Lower lobe of right lung (tissue), 2 donors: ENCODE measurements at regions not wholly inside any gene's neighbourhood (a gene's known extent, or its start where the extent isn't known, plus 50 kb on each side); places are given as distances from the start of the nearest gene placed in this dataset.

ENCODE experiments used
- ATAC-seq, 2 donors: fragments of 200-7000 bp; cut with Tn5 transposase; one replicate each; pipeline ENCODE4 v1.9.1; 2020 to 2022; ENCODE audit warnings: mild to moderate bottlenecking in 2 of 2, moderate library complexity in 2 of 2
- DNase-seq: peaks from one replicate; pipeline ENCODE4 v3.0.0-alpha.2; 2020
- H3K27ac ChIP-seq: fragments of 200-600 bp; one replicate; pipeline ENCODE4 v1.8.0; 2022
- H3K27me3 ChIP-seq: fragments of 200-600 bp; one replicate; pipeline ENCODE4 v1.8.0; 2022; ENCODE audit warnings: low read depth
- H3K36me3 ChIP-seq: fragments of 200-600 bp; one replicate; pipeline ENCODE4 v1.8.0; 2022; ENCODE audit warnings: mild to moderate bottlenecking
- H3K4me1 ChIP-seq: fragments of 200-600 bp; one replicate; pipeline ENCODE4 v1.8.0; 2022
- H3K4me3 ChIP-seq: fragments of 200-600 bp; one replicate; pipeline ENCODE4 v1.8.0; 2022; ENCODE audit warnings: mild to moderate bottlenecking
- H3K9me3 ChIP-seq: fragments of 200-600 bp; one replicate; pipeline ENCODE4 v1.8.0; 2022
- intact Hi-C: fragments of 100-400 bp; cut with DNase I; formaldehyde crosslinking; loops from one replicate; pipeline ENCODE4 v1.11.0; 2022
- TF ChIP-seq, protein P1 (sequence below): fragments of 200-600 bp; IDR thresholded peaks from one replicate; pipeline ENCODE4 v1.8.0; 2022; ENCODE audit warnings: antibody characterized with exemption, mild to moderate bottlenecking
- donor health status: DM: no; HTN: yes; CAD: no; lungs with severe emphysema.

DNA sequence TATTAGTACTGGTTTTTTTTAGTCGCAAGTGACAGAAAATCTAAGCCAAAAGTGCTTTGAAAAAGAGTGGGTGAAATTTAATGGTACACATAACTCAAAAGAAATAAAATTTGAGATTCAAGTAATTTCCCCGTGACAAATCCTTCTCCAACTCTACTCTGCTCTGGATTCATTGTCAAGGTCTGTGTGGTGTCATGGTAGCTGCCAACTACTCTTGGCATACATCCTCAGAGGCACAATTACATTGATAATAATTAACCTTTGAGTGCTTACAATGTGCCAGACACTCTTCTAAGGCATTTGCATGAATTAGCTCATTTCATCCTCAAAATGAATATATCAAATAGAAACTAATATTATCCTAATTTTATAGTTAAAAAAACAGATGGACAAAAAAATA is 1153.9 kb upstream of the NCAM2 start:
- Histone ChIP-seq H3K4me1 (no peaks in the 10 kb centered on the region), H3K36me3 (no peaks in the 10 kb centered on the region), H3K27ac (no peak overlapping the region), H3K27me3 (no peaks in the 10 kb centered on the region), H3K4me3 (no peak overlapping the region), H3K9me3 (no peaks in the 10 kb centered on the region)
- DNase-seq = no peak
- intact Hi-C loops = no loop called here
- TF ChIP-seq, protein P1, sequence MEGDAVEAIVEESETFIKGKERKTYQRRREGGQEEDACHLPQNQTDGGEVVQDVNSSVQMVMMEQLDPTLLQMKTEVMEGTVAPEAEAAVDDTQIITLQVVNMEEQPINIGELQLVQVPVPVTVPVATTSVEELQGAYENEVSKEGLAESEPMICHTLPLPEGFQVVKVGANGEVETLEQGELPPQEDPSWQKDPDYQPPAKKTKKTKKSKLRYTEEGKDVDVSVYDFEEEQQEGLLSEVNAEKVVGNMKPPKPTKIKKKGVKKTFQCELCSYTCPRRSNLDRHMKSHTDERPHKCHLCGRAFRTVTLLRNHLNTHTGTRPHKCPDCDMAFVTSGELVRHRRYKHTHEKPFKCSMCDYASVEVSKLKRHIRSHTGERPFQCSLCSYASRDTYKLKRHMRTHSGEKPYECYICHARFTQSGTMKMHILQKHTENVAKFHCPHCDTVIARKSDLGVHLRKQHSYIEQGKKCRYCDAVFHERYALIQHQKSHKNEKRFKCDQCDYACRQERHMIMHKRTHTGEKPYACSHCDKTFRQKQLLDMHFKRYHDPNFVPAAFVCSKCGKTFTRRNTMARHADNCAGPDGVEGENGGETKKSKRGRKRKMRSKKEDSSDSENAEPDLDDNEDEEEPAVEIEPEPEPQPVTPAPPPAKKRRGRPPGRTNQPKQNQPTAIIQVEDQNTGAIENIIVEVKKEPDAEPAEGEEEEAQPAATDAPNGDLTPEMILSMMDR = no peak
- ATAC-seq = no peak

DNA sequence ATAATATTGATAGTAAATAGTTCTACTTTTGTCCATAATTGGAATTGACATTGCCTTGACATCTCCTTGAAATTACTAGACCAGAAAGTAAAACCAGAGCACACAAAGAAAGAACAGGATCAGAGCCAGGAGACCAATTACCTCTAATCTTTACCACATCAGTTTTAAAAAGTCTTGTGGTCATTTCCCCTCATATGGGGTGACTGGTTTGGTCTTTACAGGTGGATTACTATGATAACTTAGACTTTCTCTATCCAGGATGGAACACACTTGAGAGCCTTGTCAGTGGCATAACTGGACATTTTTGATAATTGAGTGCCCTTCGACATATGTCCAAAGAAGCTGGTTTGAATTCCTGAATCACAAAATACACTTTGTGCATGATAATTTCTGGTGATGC is 1148.1 kb upstream of the NCAM2 start:
- TF ChIP-seq, protein P1 = no peak
- intact Hi-C loops = no loop called here
- Histone ChIP-seq H3K27ac (no peak overlapping the region), H3K36me3 (no peaks in the 10 kb centered on the region), H3K27me3 (no peaks in the 10 kb centered on the region), H3K4me1 (no peaks in the 10 kb centered on the region), H3K4me3 (no peak overlapping the region), H3K9me3 (no peaks in the 10 kb centered on the region)
- ATAC-seq (no peak), DNase-seq (no peak)

GRCh38 chr21:19853061-19853460 is 1145.1 kb upstream of the NCAM2 start:
- Histone ChIP-seq H3K4me1 (no peaks in the 10 kb centered on the region), H3K9me3 (no peaks in the 10 kb centered on the region), H3K27me3 (no peaks in the 10 kb centered on the region), H3K36me3 (no peaks in the 10 kb centered on the region), H3K4me3 (no peak overlapping the region), H3K27ac (no peak overlapping the region)
- TF ChIP-seq, protein P1 = no peak
- ATAC-seq (peak in 1 of 2 donors; percentile 31), DNase-seq (no peak)
- intact Hi-C loops = no loop called here

GRCh38 chr21:19853709-19854575 is 1144.3 kb upstream of the NCAM2 start:
- ATAC-seq (peak; percentile 33 to 60), DNase-seq (no peak)
- Histone ChIP-seq H3K27ac (no peak overlapping the region), H3K27me3 (no peaks in the 10 kb centered on the region), H3K36me3 (no peaks in the 10 kb centered on the region), H3K4me1 (no peaks in the 10 kb centered on the region), H3K4me3 (no peak overlapping the region), H3K9me3 (no peaks in the 10 kb centered on the region)
- intact Hi-C loops = no loop called here
- TF ChIP-seq, protein P1 = no peak

- DNase-seq (no peak), ATAC-seq (no peak)
- Histone ChIP-seq H3K27ac (no peak overlapping the region), H3K9me3 (no peaks in the 10 kb centered on the region), H3K4me1 (no peaks in the 10 kb centered on the region), H3K27me3 (no peaks in the 10 kb centered on the region), H3K4me3 (no peak overlapping the region), H3K36me3 (no peaks in the 10 kb centered on the region)
- intact Hi-C loops = no loop called here
- TF ChIP-seq, protein P1 = no peak
Observed at GRCh38 chr21:19855522-19855921, 1142.7 kb upstream of the NCAM2 start.
